HCT116 (cell line): ENCODE measurements at regions not wholly inside any gene's neighbourhood (a gene's known extent, or its start where the extent isn't known, plus 50 kb on each side); places are given as distances from the start of the nearest gene placed in this dataset.

Experiments used
- ATAC-seq: fragments of 200-7000 bp; cut with Tn5 transposase; 2 replicates; pipeline ENCODE4 v1.9.1; 2020; ENCODE audit warnings: mild to moderate bottlenecking, moderate library complexity
- BruUV-seq: library from RNA; stranded (reverse); fragments of 400-500 nt; replicated peaks from 2 replicates; lab custom pipeline; 2021; lab: Mats Ljungman, UMichigan
- CTCF ChIA-PET: fragments of 300-600 bp; sonication (Branson Sonifier 250); formaldehyde crosslinking; loops from one replicate; lab custom pipeline; 2021; ENCODE audit warnings: antibody characterized with exemption; lab: Charles Lee
- POLR2A ChIA-PET: fragments of 300-600, 350-600 bp; sonication (Branson Sonifier 250); formaldehyde crosslinking; loops from one replicate; lab custom pipeline; 2021; ENCODE audit warnings: antibody characterized with exemption; lab: Charles Lee
- RAD21 ChIA-PET, 2 experiments: fragments of 300-600 bp; sonication (Branson Sonifier 250); formaldehyde crosslinking; loops; one replicate each; lab custom pipeline; 2023; ENCODE audit warnings: low total read pairs in 2 of 2; ENCODE audit not compliant: uncharacterized antibody in 2 of 2, unreplicated experiment in 2 of 2, low non-redundant PET in 1 of 2; lab: Charles Lee
- DNase-seq: peaks from one replicate; pipeline ENCODE4 v3.0.0-alpha.2; 2010; ENCODE audit warnings: low read depth, low spot score
- H2AFZ ChIP-seq: fragments of 200-600 bp; shearing (Covaris generic), sonication (generic); 2 replicates; pipeline ENCODE4 v1.6.1; 2017; ENCODE audit warnings: low read depth, mixed run types, mixed read lengths, antibody characterized with exemption, low read length; ENCODE audit not compliant: poor library complexity, severe bottlenecking
- H3K27ac ChIP-seq: 2 replicates; pipeline ENCODE4 v1.5.1; 2012; ENCODE audit warnings: low read depth, low read length
- H3K27me3 ChIP-seq: fragments of 200-600 bp; sonication (generic); 2 replicates; pipeline ENCODE4 v1.6.1; 2016; ENCODE audit warnings: mixed run types, low read length, mixed read lengths; ENCODE audit not compliant: insufficient read depth
- H3K36me3 ChIP-seq, 2 experiments: fragments of 200-500 bp in 1 of 2; fragments of 200-600 bp in 1 of 2; sonication (Bioruptor generic) in 1 of 2; sonication (generic) in 1 of 2; 2 replicates each; pipeline versions ENCODE4 v1.5.1 to v1.6.1; 2014 to 2016; ENCODE audit warnings: low read length in 2 of 2, inconsistent platforms in 1 of 2, mixed read lengths in 1 of 2, mixed run types in 1 of 2; ENCODE audit not compliant: insufficient read depth in 2 of 2, control insufficient read depth in 1 of 2
- H3K4me1 ChIP-seq, 2 experiments: fragments of 200-600 bp in 1 of 2; sonication (generic) in 1 of 2; 2 replicates each; pipeline versions ENCODE4 v1.5.1 to v1.6.1; 2012 to 2017; ENCODE audit warnings: low read length in 2 of 2, inconsistent platforms in 1 of 2, mild to moderate bottlenecking in 1 of 2, mixed read lengths in 1 of 2, mixed run types in 1 of 2, moderate library complexity in 1 of 2; ENCODE audit not compliant: insufficient read depth in 2 of 2, control insufficient read depth in 1 of 2
- H3K4me2 ChIP-seq: fragments of 200-600 bp; sonication (generic); 2 replicates; pipeline ENCODE4 v1.6.1; 2017; ENCODE audit warnings: mixed run types, low read length, mixed read lengths
- H3K4me3 ChIP-seq, 2 experiments: fragments of 200-600 bp in 1 of 2; sonication (generic) in 1 of 2; replicated peaks in 1 of 2; 2 replicates each; pipeline ENCODE4 v1.5.1; 2011 to 2016; ENCODE audit warnings: low read length in 2 of 2, control low read depth in 1 of 2, low read depth in 1 of 2, mild to moderate bottlenecking in 1 of 2, mixed read lengths in 1 of 2, mixed run types in 1 of 2
- H3K79me2 ChIP-seq: fragments of 200-600 bp; sonication (generic); 2 replicates; pipeline ENCODE4 v1.6.1; 2017; ENCODE audit warnings: mild to moderate bottlenecking, mixed run types, low read length, moderate library complexity, mixed read lengths; ENCODE audit not compliant: insufficient read depth
- H3K9ac ChIP-seq: fragments of 200-600 bp; sonication (generic); 2 replicates; pipeline ENCODE4 v1.6.1; 2016; ENCODE audit warnings: low read length, mixed read lengths
- H3K9me2 ChIP-seq: fragments of 200-600 bp; sonication (generic), shearing (Covaris generic); 2 replicates; pipeline ENCODE4 v1.6.1; 2017; ENCODE audit warnings: mixed run types, mild to moderate bottlenecking, moderate library complexity; ENCODE audit not compliant: insufficient read depth
- H3K9me3 ChIP-seq, 2 experiments: fragments of 200-500 bp in 1 of 2; fragments of 200-600 bp in 1 of 2; sonication (Bioruptor generic) in 1 of 2; sonication (generic) in 1 of 2; 2 replicates each; pipeline ENCODE4 v1.6.1; 2014 to 2017; ENCODE audit warnings: low read length in 2 of 2, mixed read lengths in 2 of 2, inconsistent platforms in 1 of 2, low read depth in 1 of 2, mild to moderate bottlenecking in 1 of 2, mixed run types in 1 of 2, moderate library complexity in 1 of 2; ENCODE audit not compliant: control insufficient read depth in 1 of 2, insufficient read depth in 1 of 2
- H4K20me1 ChIP-seq: fragments of 200-600 bp; sonication (generic), shearing (Covaris generic); 2 replicates; pipeline ENCODE4 v1.6.1; 2017; ENCODE audit warnings: mixed run types, mild to moderate bottlenecking, moderate library complexity; ENCODE audit not compliant: insufficient read depth
- ATF3 ChIP-seq: IDR thresholded peaks from 2 replicates; pipeline ENCODE4 v1.6.1; 2012
- CEBPB ChIP-seq: IDR thresholded peaks from 2 replicates; pipeline ENCODE4 v1.6.1; 2012; ENCODE audit warnings: low read depth
- EGR1 ChIP-seq: IDR thresholded peaks from 2 replicates; pipeline ENCODE4 v1.6.1; 2012; ENCODE audit warnings: low read depth
- EZH2 ChIP-seq: fragments of 200-600 bp; sonication (generic); IDR thresholded peaks from 2 replicates; pipeline ENCODE4 v1.6.1; 2017; ENCODE audit warnings: antibody characterized with exemption, mixed run types
- EZH2phosphoT487 ChIP-seq: fragments of 200-600 bp; IDR thresholded peaks from 2 replicates; pipeline ENCODE4 v1.6.1; 2018; ENCODE audit warnings: antibody characterized with exemption, borderline replicate concordance
- RAD21 ChIP-seq: IDR thresholded peaks from 2 replicates; pipeline ENCODE4 v1.6.1; 2012; ENCODE audit warnings: low read depth, mild to moderate bottlenecking
- REST ChIP-seq: IDR thresholded peaks from 2 replicates; pipeline ENCODE4 v1.6.1; 2012; ENCODE audit warnings: low read depth
- SIN3A ChIP-seq: IDR thresholded peaks from 2 replicates; pipeline ENCODE4 v1.6.1; 2012; ENCODE audit warnings: low read depth
- SP1 ChIP-seq: IDR thresholded peaks from 2 replicates; pipeline ENCODE4 v1.6.1; 2012; ENCODE audit warnings: low read depth
- SRF ChIP-seq: IDR thresholded peaks from 2 replicates; pipeline ENCODE4 v1.6.1; 2012; ENCODE audit warnings: low read depth
- YY1 ChIP-seq: IDR thresholded peaks from 2 replicates; pipeline ENCODE4 v1.6.1; 2011; ENCODE audit warnings: low read length, low read depth, moderate library complexity, mild to moderate bottlenecking; ENCODE audit not compliant: insufficient replicate concordance; ENCODE audit errors: extremely low read depth
- ZBTB33 ChIP-seq: IDR thresholded peaks from 2 replicates; pipeline ENCODE4 v1.6.1; 2011; ENCODE audit warnings: mild to moderate bottlenecking, low read length, moderate library complexity; ENCODE audit not compliant: insufficient replicate concordance; ENCODE audit errors: extremely low read depth
- ZFX ChIP-seq: fragments of 450-650 bp; IDR thresholded peaks from 2 replicates; pipeline ENCODE4 v1.6.1; 2017
- ZNF274 ChIP-seq: fragments of 200-500 bp; sonication (Bioruptor generic); IDR thresholded peaks from 2 replicates; pipeline ENCODE4 v1.6.1; 2014; ENCODE audit warnings: mild to moderate bottlenecking, low read depth, low read length, inconsistent platforms
- intact Hi-C: fragments of 100-400 bp; cut with micrococcal nuclease; formaldehyde crosslinking; loops from 2 replicates; pipeline ENCODE4 v1.10.0; 2022

DNA sequence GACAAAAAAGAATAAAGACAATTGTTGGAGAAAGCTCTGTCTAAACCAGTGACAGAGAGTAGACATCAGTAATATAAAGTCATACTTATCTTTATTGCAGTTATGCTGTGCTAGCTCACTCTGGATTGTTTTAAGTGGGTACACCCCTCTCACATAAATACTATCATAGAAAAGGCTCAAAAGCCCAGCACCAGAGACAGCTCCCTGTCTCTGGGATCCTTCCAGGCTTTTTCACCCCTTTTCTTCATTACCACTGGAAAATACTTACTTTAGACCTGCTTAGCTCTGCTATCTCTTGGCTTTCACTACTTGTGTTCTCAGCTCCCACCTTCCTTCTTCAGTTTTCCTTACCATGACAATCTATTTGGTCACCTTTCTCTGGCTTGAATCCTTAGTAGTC lies 259.1 kb upstream of the MINDY3 start (continued):
- TF ChIP-seq ZBTB33 = no peak

DNA sequence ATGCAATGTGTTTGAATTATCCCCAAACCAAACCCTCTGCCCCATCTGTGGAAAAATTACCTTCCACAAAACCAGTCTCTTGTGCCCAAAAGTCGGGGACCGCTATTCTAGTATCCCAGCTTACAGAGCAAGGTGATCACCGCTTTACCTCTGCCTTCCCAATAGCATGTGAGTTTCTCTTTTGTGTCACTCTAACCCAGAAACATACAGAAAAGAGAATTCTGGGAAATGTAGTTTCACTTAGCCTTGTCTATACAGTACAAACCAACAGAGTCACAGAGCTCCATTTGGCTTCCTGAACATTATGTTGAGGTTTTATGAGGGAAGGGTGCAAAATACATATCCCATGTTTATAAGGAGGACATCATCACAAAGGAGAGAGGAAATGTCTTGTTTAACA lies 260.3 kb upstream of the MINDY3 start:
- Histone ChIP-seq H3K27ac (no peak overlapping the region), H3K79me2 (no peaks in the 10 kb centered on the region), H2AFZ (no peak overlapping the region), H3K9me3 (no peaks in the 10 kb centered on the region), H3K36me3 (no peaks in the 10 kb centered on the region), H3K27me3 (peaks cover 19% of the 10 kb centered on the region; the same call in 1 of the 2 replicates), H3K9ac (no peak overlapping the region), H4K20me1 (no peaks in the 10 kb centered on the region), H3K4me3 (no peak overlapping the region), H3K9me2 (no peaks in the 10 kb centered on the region), H3K4me2 (no peak overlapping the region), H3K4me1 (no peaks in the 10 kb centered on the region)
- TF ChIP-seq EGR1 (no peak), CEBPB (no peak), ZBTB33 (no peak), ZNF274 (no peak), REST (no peak), RAD21 (no peak), SRF (no peak), EZH2phosphoT487 (no peak), YY1 (no peak), SIN3A (no peak), EZH2 (no peak), SP1 (no peak), ZFX (no peak), ATF3 (no peak)
- ATAC-seq (no peak), DNase-seq (no peak)
- ChIA-PET RAD21 (no interaction called here), POLR2A (no interaction called here), CTCF (no interaction called here)
- no TSS peak for BruUV-seq
- intact Hi-C loops = no loop called here
